Transverse colon (tissue), 4 donors: ENCODE measurements at regions not wholly inside any gene's neighbourhood (a gene's known extent, or its start where the extent isn't known, plus 50 kb on each side); places are given as distances from the start of the nearest gene placed in this dataset.

Source experiments
- DNase-seq: peaks from one replicate; pipeline ENCODE4 v3.0.0-alpha.2; 2019
- H3K27ac ChIP-seq, 4 donors: fragments of 200-600 bp; sonication (generic); 2 replicates each; pipeline ENCODE4 v1.5.1; 2016 to 2018; ENCODE audit warnings: inconsistent platforms in 4 of 4
- H3K27me3 ChIP-seq: fragments of 200-600 bp; sonication (generic); 2 replicates; pipeline ENCODE4 v1.5.1; 2017; ENCODE audit warnings: inconsistent platforms
- H3K36me3 ChIP-seq, 4 donors: fragments of 200-600 bp; sonication (generic); 2 replicates each; pipeline ENCODE4 v1.5.1; 2017 to 2019; ENCODE audit warnings: inconsistent platforms in 4 of 4
- H3K4me1 ChIP-seq, 4 donors: fragments of 200-600 bp; sonication (generic); 2 replicates each; pipeline ENCODE4 v1.5.1; 2017 to 2020; ENCODE audit warnings: inconsistent platforms in 4 of 4
- H3K4me3 ChIP-seq, 4 donors: fragments of 200-600 bp; sonication (generic); 1 replicate in 1 of 4; 2 replicates in 3 of 4; pipeline versions ENCODE4 v1.5.1 to v1.6.1; 2017 to 2019; ENCODE audit warnings: inconsistent platforms in 4 of 4
- H3K9me3 ChIP-seq, 2 donors: fragments of 200-600 bp; sonication (generic); 2 replicates each; pipeline ENCODE4 v1.5.1; 2017 to 2019; ENCODE audit warnings: inconsistent platforms in 2 of 2
- CTCF ChIP-seq, 5 experiments: fragments of 200-600 bp in 3 of 5; fragments of 450-650 bp in 2 of 5; sonication (generic) in 3 of 5; IDR thresholded peaks; 1 replicate in 2 of 5; 2 replicates in 3 of 5; pipeline ENCODE4 v1.5.1; 2016 to 2017; ENCODE audit warnings: antibody characterized with exemption in 5 of 5, inconsistent platforms in 3 of 5, mild to moderate bottlenecking in 2 of 5, moderate library complexity in 1 of 5
- EP300 ChIP-seq: sonication (generic); formaldehyde crosslinking; IDR thresholded peaks from one replicate; pipeline ENCODE4 v1.6.1; 2017; ENCODE audit warnings: antibody characterized with exemption, low read depth
- POLR2A ChIP-seq: fragments of 450-650 bp; IDR thresholded peaks from one replicate; pipeline ENCODE4 v1.6.1; 2016; ENCODE audit warnings: antibody characterized with exemption, mild to moderate bottlenecking, moderate library complexity
- POLR2AphosphoS5 ChIP-seq, 3 donors: sonication (generic); formaldehyde crosslinking; IDR thresholded peaks; one replicate each; pipeline ENCODE4 v1.6.1; 2016; ENCODE audit warnings: antibody characterized with exemption in 3 of 3
- WGBS, 2 donors: methylation state at CpG; one replicate each; pipeline ENCODE4 v1.1.5; 2018; ENCODE audit warnings: low coverage in 1 of 2; 5-methylcytosine and 5-hydroxymethylcytosine counted together
- in situ Hi-C, 4 donors: fragments of 200-750 bp; cut with MboI; loops; one replicate each; pipeline versions ENCODE4 v1.15.0 to v1.15.1; 2017; ENCODE audit warnings: low sequenced_read_pairs in 3 of 4, low pct_ligation_motif_present in 1 of 4, low pct_unique_long_range_greater_than_20kb in 1 of 4
- intact Hi-C: fragments of 100-400 bp; cut with DNase I; formaldehyde crosslinking; loops from one replicate; pipeline ENCODE4 v1.15.1; 2023; ENCODE audit warnings: low total_unique reads

- no peak for DNase-seq
- TF ChIP-seq CTCF (IDR thresholded peaks at IDR 0.05): no peak
- no peak for TF ChIP-seq POLR2A
- TF ChIP-seq POLR2AphosphoS5 (IDR thresholded peaks at IDR 0.05): no peak
- TF ChIP-seq EP300: no peak
- H3K36me3 ChIP-seq: no peaks in the 10 kb centered on the region
- H3K27ac ChIP-seq: no peak overlapping the region
- H3K4me1 ChIP-seq: no peaks in the 10 kb centered on the region
- H3K9me3 ChIP-seq: no peaks in the 10 kb centered on the region
- intact Hi-C loops (no loop called here), in situ Hi-C loops (no loop called here)
- peaks cover 11% of the 10 kb centered on the region for H3K27me3 ChIP-seq
- H3K4me3 ChIP-seq: no peak overlapping the region
- 81 to 94% methylated on average over 2 to 3 of the region's 3 CpGs for WGBS, 2 donors
Measured at GRCh38 chr21:41080485-41081121, 87.4 kb upstream of the BACE2 start.

GRCh38 chr21:41086569-41086968 is 81.4 kb upstream of the BACE2 start:
- no peak overlapping the region for H3K27ac ChIP-seq
- intact Hi-C loops (no loop called here), in situ Hi-C loops (no loop called here)
- H3K9me3 ChIP-seq: no peaks in the 10 kb centered on the region
- H3K36me3 ChIP-seq: no peaks in the 10 kb centered on the region
- WGBS, 2 donors: 77 to 95% methylated on average over 5 of the region's 5 CpGs
- no peak overlapping the region for H3K4me3 ChIP-seq
- no peak for DNase-seq
- TF ChIP-seq EP300 (no peak), CTCF (IDR thresholded peaks at IDR 0.05) (no peak), POLR2AphosphoS5 (IDR thresholded peaks at IDR 0.05) (no peak), POLR2A (no peak)
- H3K27me3 ChIP-seq: peaks cover 19% of the 10 kb centered on the region
- H3K4me1 ChIP-seq: no peaks in the 10 kb centered on the region

GRCh38 chr21:41090981-41091380 is 77.0 kb upstream of the BACE2 start:
- intact Hi-C loops (no loop called here), in situ Hi-C loops (no loop called here)
- DNase-seq: no peak
- 52 to 83% methylated on average over 2 to 6 of the region's 6 CpGs for WGBS, 2 donors
- Histone ChIP-seq H3K4me3 (no peak overlapping the region), H3K9me3 (no peaks in the 10 kb centered on the region), H3K27me3 (peaks cover 8% of the 10 kb centered on the region), H3K4me1 (no peaks in the 10 kb centered on the region), H3K36me3 (no peaks in the 10 kb centered on the region), H3K27ac (no peak overlapping the region)
- TF ChIP-seq POLR2AphosphoS5 (IDR thresholded peaks at IDR 0.05): no peak
- no peak for TF ChIP-seq EP300
- TF ChIP-seq CTCF (IDR thresholded peaks at IDR 0.05): no peak
- TF ChIP-seq POLR2A: no peak

DNA sequence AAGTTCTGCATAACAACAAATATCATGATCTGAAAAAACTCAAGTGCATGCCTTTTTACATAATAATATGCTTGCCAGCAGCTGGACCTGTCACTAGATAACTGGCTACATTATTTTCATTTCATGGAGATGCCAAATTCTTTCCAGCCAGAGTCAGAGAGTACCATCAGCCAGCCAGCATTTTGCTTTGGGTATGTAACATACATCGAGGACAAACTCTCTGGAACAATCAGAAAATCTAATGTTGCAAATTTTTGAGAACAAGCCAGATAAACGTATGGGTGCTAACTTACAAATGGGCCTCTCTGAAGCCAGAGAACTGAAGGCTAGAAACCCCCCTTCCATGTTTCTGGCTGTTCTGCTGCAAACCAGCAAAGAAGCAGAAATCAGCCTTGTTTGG is 76.3 kb upstream of the BACE2 start:
- 78 to 93% methylated on average over 2 of the region's 2 CpGs for WGBS, 2 donors
- no peaks in the 10 kb centered on the region for H3K9me3 ChIP-seq
- H3K4me1 ChIP-seq: no peaks in the 10 kb centered on the region
- no peak overlapping the region for H3K4me3 ChIP-seq
- H3K36me3 ChIP-seq: no peaks in the 10 kb centered on the region
- peaks cover 8% of the 10 kb centered on the region for H3K27me3 ChIP-seq
- in situ Hi-C loops: no loop called here
- no peak for DNase-seq
- intact Hi-C loops: no loop called here
- no peak overlapping the region for H3K27ac ChIP-seq
- no peak for TF ChIP-seq EP300
- no peak for TF ChIP-seq POLR2AphosphoS5 (IDR thresholded peaks at IDR 0.05)
- TF ChIP-seq POLR2A: no peak
- TF ChIP-seq CTCF (IDR thresholded peaks at IDR 0.05): no peak
